Hematopoietic multipotent progenitor cell treated with erythropoietin and hydrocortisone succinate and interleukin-3 and kit ligand, for 6 days (in vitro differentiated cells): ENCODE measurements at regions not wholly inside any gene's neighbourhood (a gene's known extent, or its start where the extent isn't known, plus 50 kb on each side); places are given as distances from the start of the nearest gene placed in this dataset.

Experiments
- DNase-seq: peaks from one replicate; pipeline ENCODE4 v3.0.0-alpha.2; 2015

GRCh38 chr4:96102541-96103026 is 262.7 kb downstream of the PDHA2 start:
- no peak for DNase-seq

GRCh38 chr4:96103086-96103485 is 263.2 kb downstream of the PDHA2 start:
- peak; percentile 83 for DNase-seq

GRCh38 chr4:96108146-96108545 is 268.3 kb downstream of the PDHA2 start:
- no peak for DNase-seq

- DNase-seq: no peak
These were observed 272.7 kb downstream of the PDHA2 start for GRCh38 chr4:96112631-96113030.

GRCh38 chr4:96120206-96120605 is 280.3 kb downstream of the PDHA2 start:
- no peak for DNase-seq

GRCh38 chr4:96126227-96126626 is 286.3 kb downstream of the PDHA2 start:
- DNase-seq: no peak

- no peak for DNase-seq
These were observed 291.3 kb downstream of the PDHA2 start for GRCh38 chr4:96131186-96131585.

GRCh38 chr4:96134806-96135205 is 294.9 kb downstream of the PDHA2 start:
- DNase-seq: no peak

GRCh38 chr4:96136056-96136455 is 296.2 kb downstream of the PDHA2 start:
- no peak for DNase-seq

GRCh38 chr4:96139251-96139929 is 299.5 kb downstream of the PDHA2 start:
- DNase-seq: no peak

- peak; percentile 8 for DNase-seq
These were observed 305.7 kb downstream of the PDHA2 start for GRCh38 chr4:96145601-96146000.

- DNase-seq: no peak
These were observed 306.8 kb downstream of the PDHA2 start for GRCh38 chr4:96146686-96147085.

- DNase-seq: no peak
These were observed 310.0 kb downstream of the PDHA2 start for GRCh38 chr4:96149894-96150293.

- no peak for DNase-seq
These were observed 310.6 kb downstream of the PDHA2 start for GRCh38 chr4:96150466-96150865.

GRCh38 chr4:96152824-96153223 is 312.9 kb downstream of the PDHA2 start:
- no peak for DNase-seq

- no peak for DNase-seq
These were observed 314.8 kb downstream of the PDHA2 start for GRCh38 chr4:96154676-96155075.

- no peak for DNase-seq
These were observed 322.7 kb downstream of the PDHA2 start for GRCh38 chr4:96162636-96163035.

- no peak for DNase-seq
These were observed 325.0 kb downstream of the PDHA2 start for GRCh38 chr4:96164814-96165351.

- no peak for DNase-seq
These were observed 326.9 kb downstream of the PDHA2 start for GRCh38 chr4:96166806-96167205.

GRCh38 chr4:96170198-96170597 is 330.3 kb downstream of the PDHA2 start:
- DNase-seq: no peak

GRCh38 chr4:96173756-96174155 is 333.9 kb downstream of the PDHA2 start:
- no peak for DNase-seq

- no peak for DNase-seq
These were observed 336.0 kb downstream of the PDHA2 start for GRCh38 chr4:96175871-96176270.

GRCh38 chr4:96183611-96184010 is 343.7 kb downstream of the PDHA2 start:
- no peak for DNase-seq

GRCh38 chr4:96186593-96186992 is 346.7 kb downstream of the PDHA2 start:
- DNase-seq: peak; percentile 39

GRCh38 chr4:96189761-96190160 is 349.9 kb downstream of the PDHA2 start:
- DNase-seq: no peak
